Body of pancreas (tissue), 4 donors: ENCODE measurements at regions not wholly inside any gene's neighbourhood (a gene's known extent, or its start where the extent isn't known, plus 50 kb on each side); places are given as distances from the start of the nearest gene placed in this dataset.

Experiments
- ATAC-seq: fragments of 150-250 bp; one replicate; pipeline ENCODE4 v1.9.1; 2016
- DNase-seq, 4 donors: peaks; one replicate each; pipeline ENCODE4 v3.0.0-alpha.2; 2019
- H3K27ac ChIP-seq, 4 donors: fragments of 200-600 bp; sonication (generic); 1 replicate in 3 of 4; 2 replicates in 1 of 4; pipeline versions ENCODE4 v1.5.1 to v1.6.1; 2016 to 2019; ENCODE audit warnings: mild to moderate bottlenecking in 1 of 4, mixed read lengths in 1 of 4, moderate library complexity in 1 of 4
- H3K27me3 ChIP-seq, 2 donors: fragments of 200-600 bp; sonication (generic); one replicate each; pipeline ENCODE4 v1.6.0; 2016; ENCODE audit warnings: mild to moderate bottlenecking in 1 of 2
- H3K36me3 ChIP-seq, 2 donors: fragments of 200-600 bp; sonication (generic); replicated peaks in 1 of 2; 2 replicates each; pipeline ENCODE4 v1.5.1; 2016; ENCODE audit warnings: low read depth in 2 of 2; ENCODE audit not compliant: insufficient read depth in 1 of 2
- H3K4me1 ChIP-seq: fragments of 200-600 bp; sonication (generic); one replicate; pipeline ENCODE4 v1.6.0; 2016
- H3K4me3 ChIP-seq, 2 donors: fragments of 200-600 bp; sonication (generic); 1 replicate in 1 of 2; 2 replicates in 1 of 2; pipeline ENCODE4 v1.5.1; 2016 to 2019
- H3K9me3 ChIP-seq, 3 donors: fragments of 200-600 bp; sonication (generic); 1 replicate in 2 of 3; 2 replicates in 1 of 3; pipeline ENCODE4 v1.5.1; 2016
- POLR2A ChIP-seq, 3 donors: fragments of 450-650 bp; IDR thresholded peaks; one replicate each; pipeline ENCODE4 v1.6.1; 2016; ENCODE audit warnings: antibody characterized with exemption in 3 of 3, mild to moderate bottlenecking in 2 of 3
- WGBS, 2 donors: methylation state at CpG; one replicate each; pipeline ENCODE4 v1.1.5; 2017; 5-methylcytosine and 5-hydroxymethylcytosine counted together
- intact Hi-C: fragments of 100-400 bp; cut with DNase I; formaldehyde crosslinking; loops from one replicate; pipeline ENCODE4 v1.15.1; 2023
- TF ChIP-seq, protein P1 (sequence below), 7 experiments: fragments of 450-650 bp in 4 of 7; fragments of 200-600 bp in 3 of 7; sonication (generic) in 3 of 7; IDR thresholded peaks; one replicate each; pipeline ENCODE4 v1.5.1; 2016 to 2019; ENCODE audit warnings: antibody characterized with exemption in 7 of 7

DNA sequence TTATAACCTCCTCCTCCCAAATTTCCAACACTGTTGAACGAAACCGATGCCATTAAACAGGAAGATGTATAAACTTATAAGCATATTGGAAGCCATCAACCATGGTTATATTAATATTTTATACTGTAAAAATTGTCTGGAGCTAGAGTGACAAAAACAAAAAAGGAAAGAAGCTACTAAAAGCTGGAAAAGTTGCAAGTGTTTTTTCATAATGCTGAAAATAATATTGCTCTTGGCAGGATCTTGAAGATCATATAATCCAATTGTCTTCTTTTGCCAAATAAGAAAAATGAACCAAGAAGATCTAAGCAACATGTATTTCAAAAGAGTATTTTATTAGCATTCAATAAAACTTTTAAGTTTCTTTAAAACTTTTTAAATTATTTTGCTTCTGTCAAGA lies 268.9 kb upstream of the HSF2 start:
- intact Hi-C loops = no loop called here
- H3K9me3 ChIP-seq = no peaks in the 10 kb centered on the region
- H3K27ac ChIP-seq = no peak overlapping the region
- DNase-seq (no peak), ATAC-seq (no peak)
- H3K27me3 ChIP-seq = no peaks in the 10 kb centered on the region
- TF ChIP-seq POLR2A (IDR thresholded peaks at IDR 0.05) = no peak
- TF ChIP-seq, protein P1, sequence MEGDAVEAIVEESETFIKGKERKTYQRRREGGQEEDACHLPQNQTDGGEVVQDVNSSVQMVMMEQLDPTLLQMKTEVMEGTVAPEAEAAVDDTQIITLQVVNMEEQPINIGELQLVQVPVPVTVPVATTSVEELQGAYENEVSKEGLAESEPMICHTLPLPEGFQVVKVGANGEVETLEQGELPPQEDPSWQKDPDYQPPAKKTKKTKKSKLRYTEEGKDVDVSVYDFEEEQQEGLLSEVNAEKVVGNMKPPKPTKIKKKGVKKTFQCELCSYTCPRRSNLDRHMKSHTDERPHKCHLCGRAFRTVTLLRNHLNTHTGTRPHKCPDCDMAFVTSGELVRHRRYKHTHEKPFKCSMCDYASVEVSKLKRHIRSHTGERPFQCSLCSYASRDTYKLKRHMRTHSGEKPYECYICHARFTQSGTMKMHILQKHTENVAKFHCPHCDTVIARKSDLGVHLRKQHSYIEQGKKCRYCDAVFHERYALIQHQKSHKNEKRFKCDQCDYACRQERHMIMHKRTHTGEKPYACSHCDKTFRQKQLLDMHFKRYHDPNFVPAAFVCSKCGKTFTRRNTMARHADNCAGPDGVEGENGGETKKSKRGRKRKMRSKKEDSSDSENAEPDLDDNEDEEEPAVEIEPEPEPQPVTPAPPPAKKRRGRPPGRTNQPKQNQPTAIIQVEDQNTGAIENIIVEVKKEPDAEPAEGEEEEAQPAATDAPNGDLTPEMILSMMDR (IDR thresholded peaks at IDR 0.05) = no peak
- WGBS, 2 donors = 87 to 96% methylated on average over 2 of the region's 2 CpGs
- no peaks in the 10 kb centered on the region for H3K36me3 ChIP-seq
- H3K4me3 ChIP-seq = no peak overlapping the region
- no peaks in the 10 kb centered on the region for H3K4me1 ChIP-seq

DNA sequence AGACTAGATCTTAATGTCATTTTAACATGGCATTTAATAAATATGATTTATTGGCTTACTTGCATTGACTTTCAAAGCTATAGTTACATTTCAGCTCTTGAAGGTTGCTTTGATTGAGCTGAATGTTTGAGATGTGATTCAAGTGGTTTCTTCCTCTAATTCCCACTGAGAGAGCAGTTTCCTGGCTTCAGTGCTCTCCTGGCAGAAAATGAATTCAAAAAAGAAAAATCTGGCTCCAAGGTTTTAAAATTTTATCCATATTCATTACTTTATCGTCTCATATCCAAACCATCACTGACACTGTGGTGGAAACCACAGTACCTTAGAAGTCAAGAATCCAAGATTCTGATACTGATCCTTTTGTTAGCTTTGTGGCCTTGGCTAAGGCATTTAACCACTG lies 263.1 kb upstream of the HSF2 start:
- Histone ChIP-seq H3K4me3 (no peak overlapping the region), H3K27me3 (no peaks in the 10 kb centered on the region), H3K9me3 (no peaks in the 10 kb centered on the region), H3K36me3 (no peaks in the 10 kb centered on the region), H3K27ac (no peak overlapping the region), H3K4me1 (no peaks in the 10 kb centered on the region)
- TF ChIP-seq POLR2A (IDR thresholded peaks at IDR 0.05) = no peak
- intact Hi-C loops = no loop called here
- ATAC-seq = no peak
- DNase-seq = no peak
- 72 to 92% methylated on average over 1 of the region's 1 CpG for WGBS, 2 donors

DNA sequence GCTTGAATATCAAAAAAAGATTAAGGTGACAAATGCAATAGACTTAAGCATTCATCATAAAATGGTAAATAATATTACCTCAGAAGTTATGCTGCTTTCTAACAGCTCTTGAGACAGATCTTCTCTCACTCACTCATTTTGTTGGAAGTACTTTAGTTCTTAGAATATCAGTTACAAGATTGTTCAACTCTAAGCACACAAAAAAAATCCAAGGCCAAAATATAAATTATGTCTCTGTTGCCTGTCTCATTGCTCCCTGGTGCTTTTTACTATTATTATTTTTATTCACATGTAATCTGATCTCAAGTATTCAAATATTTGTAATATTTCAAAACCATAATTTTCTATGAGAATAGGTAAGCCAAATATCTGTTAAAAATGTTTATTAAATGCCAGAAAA lies 259.4 kb upstream of the HSF2 start:
- ATAC-seq (no peak), DNase-seq (no peak)
- Histone ChIP-seq H3K4me3 (no peak overlapping the region), H3K27me3 (no peaks in the 10 kb centered on the region), H3K4me1 (no peaks in the 10 kb centered on the region), H3K27ac (no peak overlapping the region), H3K36me3 (no peaks in the 10 kb centered on the region), H3K9me3 (no peaks in the 10 kb centered on the region)
- intact Hi-C loops = no loop called here
- TF ChIP-seq, protein P1 (IDR thresholded peaks at IDR 0.05) = no peak
- no peak for TF ChIP-seq POLR2A (IDR thresholded peaks at IDR 0.05)

DNA sequence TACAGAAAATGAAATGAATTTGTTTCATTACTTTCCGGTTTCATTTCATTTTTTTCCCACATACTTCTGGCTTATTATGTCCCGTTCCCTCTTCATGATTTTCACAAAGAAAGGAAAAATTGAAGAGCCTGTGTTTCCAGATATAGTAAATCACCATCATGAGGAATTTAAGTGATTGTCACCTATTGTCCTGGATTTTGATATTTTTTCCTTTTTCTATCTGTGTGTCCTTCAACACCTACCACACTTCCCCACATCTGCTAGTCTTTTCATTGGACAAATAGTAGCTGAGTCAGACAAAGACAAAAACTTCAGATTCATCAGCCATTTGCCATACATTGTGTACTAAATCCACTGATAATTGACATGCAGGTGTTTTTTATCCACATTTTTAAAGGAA lies 258.2 kb upstream of the HSF2 start:
- WGBS, 2 donors = 84 to 87% methylated on average over 2 of the region's 2 CpGs
- ATAC-seq (no peak), DNase-seq (no peak)
- no peak overlapping the region for H3K4me3 ChIP-seq
- H3K27ac ChIP-seq = no peak overlapping the region
- no peaks in the 10 kb centered on the region for H3K4me1 ChIP-seq
- no peaks in the 10 kb centered on the region for H3K9me3 ChIP-seq
- intact Hi-C loops = no loop called here
- H3K36me3 ChIP-seq = no peaks in the 10 kb centered on the region
- no peak for TF ChIP-seq POLR2A (IDR thresholded peaks at IDR 0.05)
- TF ChIP-seq, protein P1 (IDR thresholded peaks at IDR 0.05) = no peak
- no peaks in the 10 kb centered on the region for H3K27me3 ChIP-seq

DNA sequence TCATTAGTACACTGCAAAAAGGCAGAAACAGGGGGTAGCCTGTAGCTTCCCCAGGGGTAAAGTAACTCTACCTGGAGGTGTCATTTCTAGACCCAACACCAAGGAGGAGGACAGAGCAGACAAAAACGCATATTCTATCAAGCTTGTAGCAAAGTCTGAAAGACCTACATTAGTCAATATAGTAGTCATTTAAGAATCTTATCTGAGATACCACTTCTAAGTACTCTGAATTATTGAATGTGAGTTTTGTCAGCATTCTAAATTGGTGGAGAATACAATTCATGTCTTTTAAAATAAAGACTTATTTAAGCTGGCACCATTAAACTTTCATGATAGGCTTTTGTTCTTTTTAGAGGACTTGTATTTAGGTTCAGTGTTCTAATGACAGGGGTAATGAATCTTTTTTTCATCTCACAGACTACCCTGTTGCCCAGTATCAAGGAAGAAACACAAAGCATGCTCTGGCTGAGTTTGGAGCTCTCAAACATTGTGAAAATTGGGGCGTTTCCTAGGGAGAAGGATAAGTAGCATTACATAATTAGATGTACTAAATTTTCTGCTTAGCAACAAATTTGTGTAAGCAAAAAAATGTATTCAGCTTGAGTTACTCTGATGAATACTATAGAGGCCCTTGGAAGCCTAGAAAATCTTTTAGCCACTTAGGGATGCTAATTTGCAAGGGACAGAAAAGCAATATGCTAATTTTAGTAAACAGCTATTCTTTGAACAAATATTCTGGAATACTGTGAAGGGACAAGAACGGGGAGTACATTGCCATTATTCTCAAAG lies 255.4 kb upstream of the HSF2 start:
- Histone ChIP-seq H3K4me1 (no peaks in the 10 kb centered on the region), H3K4me3 (no peak overlapping the region), H3K27ac (no peak overlapping the region), H3K36me3 (no peaks in the 10 kb centered on the region), H3K27me3 (no peaks in the 10 kb centered on the region), H3K9me3 (no peaks in the 10 kb centered on the region)
- 67 to 68% methylated on average over 3 of the region's 3 CpGs for WGBS, 2 donors
- intact Hi-C loops = no loop called here
- DNase-seq (no peak), ATAC-seq (no peak)
- TF ChIP-seq POLR2A (IDR thresholded peaks at IDR 0.05) = no peak
- TF ChIP-seq, protein P1 (IDR thresholded peaks at IDR 0.05) = no peak
